MCF 10A (cell line): ENCODE measurements at regions not wholly inside any gene's neighbourhood (a gene's known extent, or its start where the extent isn't known, plus 50 kb on each side); places are given as distances from the start of the nearest gene placed in this dataset.

ENCODE experiments used
- BruUV-seq: library from RNA; stranded (reverse); fragments of 400-500 nt; replicated peaks from 2 replicates; lab custom pipeline; 2021; lab: Mats Ljungman, UMichigan
- CTCF ChIA-PET: fragments of 300-600 bp; sonication (Branson Sonifier 250); formaldehyde crosslinking; extraction: SDS; loops from one replicate; lab custom pipeline; 2021; ENCODE audit warnings: antibody characterized with exemption, inconsistent platforms; lab: Yijun Ruan, JAX
- POLR2A ChIA-PET: fragments of 300-600, 350-650 bp; sonication (Branson Sonifier 250); formaldehyde crosslinking; extraction: SDS; loops from one replicate; lab custom pipeline; 2020; ENCODE audit warnings: antibody characterized with exemption, inconsistent platforms; lab: Yijun Ruan, JAX
- DNase-seq: peaks from one replicate; pipeline ENCODE4 v3.0.0-alpha.2; 2018; ENCODE audit not compliant: unreplicated experiment
- H3K27ac Mint-ChIP-seq: one replicate; pipeline ENCODE4 v1.8.0; 2022; ENCODE audit warnings: mild to moderate bottlenecking, low read depth, mixed read lengths; ENCODE audit not compliant: unreplicated experiment
- H3K27me3 Mint-ChIP-seq: one replicate; pipeline ENCODE4 v1.8.0; 2022; ENCODE audit warnings: mixed read lengths; ENCODE audit not compliant: insufficient read depth, unreplicated experiment
- H3K36me3 Mint-ChIP-seq: one replicate; pipeline ENCODE4 v1.8.0; 2022; ENCODE audit warnings: mild to moderate bottlenecking, moderate library complexity, mixed read lengths; ENCODE audit not compliant: insufficient read depth, unreplicated experiment
- H3K4me1 Mint-ChIP-seq: one replicate; pipeline ENCODE4 v1.8.0; 2022; ENCODE audit warnings: mixed read lengths; ENCODE audit not compliant: insufficient read depth, unreplicated experiment
- H3K4me3 Mint-ChIP-seq: one replicate; pipeline ENCODE4 v1.8.0; 2022; ENCODE audit warnings: mild to moderate bottlenecking, moderate library complexity, mixed read lengths; ENCODE audit not compliant: unreplicated experiment
- H3K9me3 Mint-ChIP-seq: one replicate; pipeline ENCODE4 v1.8.0; 2022; ENCODE audit warnings: mixed read lengths; ENCODE audit not compliant: unreplicated experiment
- CTCF ChIP-seq: fragments of 200-600 bp; IDR thresholded peaks from one replicate; pipeline ENCODE4 v1.8.0; 2022; ENCODE audit warnings: antibody characterized with exemption, mild to moderate bottlenecking; ENCODE audit not compliant: unreplicated experiment
- intact Hi-C: fragments of 100-400 bp; cut with micrococcal nuclease; formaldehyde crosslinking; loops from 2 replicates; pipeline ENCODE4 v1.14.1; 2022

- intact Hi-C loops: no loop called here
- Mint-ChIP-seq H3K4me1 (peaks cover 8% of the 10 kb centered on the region), H3K4me3 (no peak overlapping the region), H3K27ac (peak overlapping the region; percentile 39), H3K27me3 (no peaks in the 10 kb centered on the region), H3K36me3 (no peaks in the 10 kb centered on the region), H3K9me3 (no peaks in the 10 kb centered on the region)
- TF ChIP-seq CTCF: no peak
- ChIA-PET CTCF (interaction anchor here (0.7 to 0.8 kb wide), 3 partner anchors 12 to 289 kb away, joined by 3 to 6 read pairs (median 4); no protein-coding TSS in a partner anchor), POLR2A (interaction anchor here (0.6 to 1.3 kb wide), 6 partner anchors 11 to 521 kb away, joined by 3 to 5 read pairs (median 3); no protein-coding TSS in a partner anchor)
- peak; percentile 38 for DNase-seq
- no TSS peak for BruUV-seq
Measured at GRCh38 chr5:67960939-67961338, 254.6 kb upstream of the PIK3R1 start.

GRCh38 chr5:67957374-67957773 lies 258.2 kb upstream of the PIK3R1 start:
- Mint-ChIP-seq H3K4me1 (peaks cover 8% of the 10 kb centered on the region), H3K9me3 (no peaks in the 10 kb centered on the region), H3K27ac (no peak overlapping the region), H3K4me3 (no peak overlapping the region), H3K27me3 (no peaks in the 10 kb centered on the region), H3K36me3 (no peaks in the 10 kb centered on the region)
- no peak for DNase-seq
- no TSS peak for BruUV-seq
- ChIA-PET POLR2A (no interaction called here), CTCF (interaction anchor here (0.6 to 1.3 kb wide), 2 partner anchors 8 to 14 kb away, joined by 4 to 6 read pairs; no protein-coding TSS in a partner anchor)
- no peak for TF ChIP-seq CTCF
- intact Hi-C loops: no loop called here

DNA sequence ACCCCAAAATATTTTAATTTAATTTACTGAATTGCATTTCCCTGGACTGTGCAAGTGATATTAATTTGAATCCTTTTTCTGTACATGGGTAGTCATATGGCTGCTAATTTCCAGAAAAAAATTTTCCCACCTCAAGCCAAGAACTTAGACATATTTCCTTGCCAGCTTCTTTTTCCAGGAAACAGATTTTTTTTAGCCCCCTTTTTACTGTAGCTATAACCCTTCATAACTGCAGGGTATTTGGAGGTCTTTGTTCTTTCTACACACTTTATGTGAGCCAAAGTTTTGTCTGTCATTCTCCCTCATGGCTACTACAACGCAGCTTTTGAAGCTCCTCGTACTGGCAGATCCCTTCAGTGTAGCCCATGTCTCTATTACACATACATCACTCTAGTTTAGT lies 261.2 kb upstream of the PIK3R1 start:
- ChIA-PET CTCF (interaction anchor here (0.5 to 0.8 kb wide), 2 partner anchors 15 to 263 kb away, joined by 3 read pairs; no protein-coding TSS in a partner anchor), POLR2A (interaction anchor here (0.6 to 1.7 kb wide), 2 partner anchors 73 to 272 kb away, joined by 3 read pairs; no protein-coding TSS in a partner anchor)
- Mint-ChIP-seq H3K9me3 (no peaks in the 10 kb centered on the region), H3K36me3 (no peaks in the 10 kb centered on the region), H3K27me3 (no peaks in the 10 kb centered on the region), H3K4me3 (no peak overlapping the region), H3K4me1 (no peaks in the 10 kb centered on the region), H3K27ac (no peak overlapping the region)
- TF ChIP-seq CTCF: no peak
- no peak for DNase-seq
- intact Hi-C loops: no loop called here
- no TSS peak for BruUV-seq

DNA sequence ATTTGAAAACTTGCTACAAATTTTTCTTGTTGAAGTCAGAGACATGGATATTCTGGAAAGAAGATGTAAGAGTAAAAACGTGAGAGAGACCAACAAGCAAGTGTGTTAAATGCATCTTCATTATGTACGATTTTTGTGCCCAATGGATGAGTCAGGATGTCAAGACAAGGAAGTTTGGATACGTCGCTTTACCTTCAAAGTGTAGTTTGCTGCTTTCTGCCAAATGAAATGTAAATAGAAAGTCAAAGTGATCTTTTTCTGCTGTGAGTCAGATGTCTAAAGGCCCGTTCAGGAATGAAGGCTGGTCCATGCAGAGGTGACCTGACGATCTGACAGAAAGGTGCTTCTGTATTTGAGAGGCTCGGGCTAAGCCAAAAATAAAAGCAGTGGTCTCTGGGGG lies 273.1 kb upstream of the PIK3R1 start:
- POLR2A ChIA-PET: interaction anchor here (0.6 to 1.7 kb wide), 7 partner anchors 26 to 983 kb away, joined by 3 to 5 read pairs (median 3); no protein-coding TSS in a partner anchor
- Mint-ChIP-seq H3K27ac (peak overlapping the region; percentile 94), H3K4me1 (peaks cover 16% of the 10 kb centered on the region), H3K9me3 (no peaks in the 10 kb centered on the region), H3K27me3 (no peaks in the 10 kb centered on the region), H3K4me3 (peak overlapping the region; percentile 65), H3K36me3 (no peaks in the 10 kb centered on the region)
- BruUV-seq: no TSS peak
- CTCF ChIA-PET: no interaction called here
- intact Hi-C loops: no loop called here
- DNase-seq: peak; percentile 75
- TF ChIP-seq CTCF: no peak
